GM18517 (cell line): ENCODE measurements at regions not wholly inside any gene's neighbourhood (a gene's known extent, or its start where the extent isn't known, plus 50 kb on each side); places are given as distances from the start of the nearest gene placed in this dataset.
"Not testable (repeated sequence)": the region's sequence is repeated elsewhere in the genome, so short reads cannot be mapped to it uniquely, and the experiment has no call there.

Source experiments
- ATAC-seq: cut with Tn5 transposase; IDR thresholded peaks from one replicate; pipeline ENCODE4 v1.9.1; 2021; ENCODE audit warnings: mild to moderate bottlenecking, moderate library complexity; ENCODE audit not compliant: unreplicated experiment

GRCh38 chr9:40097992-40098391 is 742.5 kb downstream of the SPATA31A1 start:
- ATAC-seq = not testable (repeated sequence)

GRCh38 chr9:40106003-40106782 is 750.7 kb downstream of the SPATA31A1 start:
- not testable (repeated sequence) for ATAC-seq

- not testable (repeated sequence) for ATAC-seq
Observed at GRCh38 chr9:40106783-40107248, 751.3 kb downstream of the SPATA31A1 start.

GRCh38 chr9:40107251-40107650 is 751.8 kb downstream of the SPATA31A1 start:
- ATAC-seq = not testable (repeated sequence)

- ATAC-seq = not testable (repeated sequence)
Observed at GRCh38 chr9:40108465-40108864, 753.0 kb downstream of the SPATA31A1 start.

- not testable (repeated sequence) for ATAC-seq
Observed at GRCh38 chr9:40110751-40111150, 755.3 kb downstream of the SPATA31A1 start.

- not testable (repeated sequence) for ATAC-seq
Observed at GRCh38 chr9:40111571-40111970, 756.1 kb downstream of the SPATA31A1 start.

GRCh38 chr9:40130598-40130997 is 775.1 kb downstream of the SPATA31A1 start:
- ATAC-seq = not testable (repeated sequence)

- peak; percentile 56 for ATAC-seq
Observed at GRCh38 chr9:40169204-40169603, 813.7 kb downstream of the SPATA31A1 start.

- ATAC-seq = not testable (repeated sequence)
Observed at GRCh38 chr9:40173316-40173715, 817.8 kb downstream of the SPATA31A1 start.

- ATAC-seq = not testable (repeated sequence)
Observed at GRCh38 chr9:40174035-40174434, 818.6 kb downstream of the SPATA31A1 start.

- ATAC-seq = not testable (repeated sequence)
Observed at GRCh38 chr9:40177403-40177802, 821.9 kb downstream of the SPATA31A1 start.

GRCh38 chr9:40191403-40191802 is 835.9 kb downstream of the SPATA31A1 start:
- ATAC-seq = not testable (repeated sequence)

GRCh38 chr9:40192162-40192561 is 836.7 kb downstream of the SPATA31A1 start:
- ATAC-seq = not testable (repeated sequence)

GRCh38 chr9:40196165-40196714 is 840.8 kb downstream of the SPATA31A1 start:
- not testable (repeated sequence) for ATAC-seq

- ATAC-seq = not testable (repeated sequence)
Observed at GRCh38 chr9:40196803-40197202, 841.3 kb downstream of the SPATA31A1 start.

GRCh38 chr9:40221596-40222233 is 866.2 kb downstream of the SPATA31A1 start:
- ATAC-seq = not testable (repeated sequence)

- not testable (repeated sequence) for ATAC-seq
Observed at GRCh38 chr9:40222617-40223200, 867.2 kb downstream of the SPATA31A1 start.

GRCh38 chr9:40223353-40223752 is 867.9 kb downstream of the SPATA31A1 start:
- not testable (repeated sequence) for ATAC-seq
